Activated CD4-positive, alpha-beta T cell treated with anti-CD3 and anti-CD28 coated beads, Interleukin-10, Interleukin-2, amounts not matched to agents 100 ng/mL and 50 ng/mL, durations not matched to agents 16 hours and 8 hours (primary cell): ENCODE measurements at regions not wholly inside any gene's neighbourhood (a gene's known extent, or its start where the extent isn't known, plus 50 kb on each side); places are given as distances from the start of the nearest gene placed in this dataset.

ENCODE experiments used
- DNase-seq: peaks from one replicate; pipeline ENCODE4 v3.0.0-alpha.2; 2020

- DNase-seq = no peak
Observed at GRCh38 chr9:89869793-89870580, 265.2 kb downstream of the GADD45G start.

- DNase-seq = no peak
Observed at GRCh38 chr9:89871871-89872331, 267.1 kb downstream of the GADD45G start.

GRCh38 chr9:89872426-89872912 lies 267.7 kb downstream of the GADD45G start:
- no peak for DNase-seq

GRCh38 chr9:89872913-89873707 lies 268.3 kb downstream of the GADD45G start:
- no peak for DNase-seq

GRCh38 chr9:89873801-89874200 lies 269.0 kb downstream of the GADD45G start:
- DNase-seq = no peak

GRCh38 chr9:89874351-89875321 lies 269.8 kb downstream of the GADD45G start:
- no peak for DNase-seq

- DNase-seq = no peak
Observed at GRCh38 chr9:89877051-89878002, 272.5 kb downstream of the GADD45G start.

GRCh38 chr9:89878003-89878411 lies 273.2 kb downstream of the GADD45G start:
- DNase-seq = no peak

GRCh38 chr9:89878687-89879086 lies 273.9 kb downstream of the GADD45G start:
- no peak for DNase-seq

GRCh38 chr9:89879276-89879675 lies 274.5 kb downstream of the GADD45G start:
- DNase-seq = no peak

GRCh38 chr9:89879701-89880100 lies 274.9 kb downstream of the GADD45G start:
- no peak for DNase-seq

- DNase-seq = no peak
Observed at GRCh38 chr9:89880161-89880560, 275.3 kb downstream of the GADD45G start.

GRCh38 chr9:89880721-89881120 lies 275.9 kb downstream of the GADD45G start:
- no peak for DNase-seq

GRCh38 chr9:89881431-89881830 lies 276.6 kb downstream of the GADD45G start:
- no peak for DNase-seq

- no peak for DNase-seq
Observed at GRCh38 chr9:89882930-89883361, 278.1 kb downstream of the GADD45G start.

- DNase-seq = no peak
Observed at GRCh38 chr9:89883401-89884341, 278.9 kb downstream of the GADD45G start.

GRCh38 chr9:89884356-89885083 lies 279.7 kb downstream of the GADD45G start:
- DNase-seq = no peak

GRCh38 chr9:89885156-89885555 lies 280.3 kb downstream of the GADD45G start:
- DNase-seq = no peak

- DNase-seq = no peak
Observed at GRCh38 chr9:89886281-89886700, 281.5 kb downstream of the GADD45G start.
